GM12878 (cell line): ENCODE measurements at regions not wholly inside any gene's neighbourhood (a gene's known extent, or its start where the extent isn't known, plus 50 kb on each side); places are given as distances from the start of the nearest gene placed in this dataset.

ENCODE experiments used
- ATAC-seq: fragments of 200-7000 bp; cut with Tn5 transposase; 3 replicates; pipeline ENCODE4 v1.9.1; 2020; ENCODE audit warnings: mild to moderate bottlenecking, moderate library complexity
- BruUV-seq: library from RNA; stranded (reverse); fragments of 400-500 nt; replicated peaks from 2 replicates; lab custom pipeline; 2021; lab: Mats Ljungman, UMichigan
- CTCF ChIA-PET: fragments of 300-600 bp; sonication (Branson Sonifier 250); formaldehyde crosslinking; extraction: SDS; loops from one replicate; lab custom pipeline; 2021; ENCODE audit warnings: inconsistent platforms; lab: Yijun Ruan, JAX
- POLR2A ChIA-PET: fragments of 350-600 bp; formaldehyde crosslinking; extraction: SDS; loops from one replicate; lab custom pipeline; 2021; ENCODE audit warnings: inconsistent platforms; lab: Charles Lee
- RAD21 ChIA-PET: fragments of 300-600 bp; sonication (Branson Sonifier 250); formaldehyde crosslinking; loops from one replicate; lab custom pipeline; 2023; ENCODE audit warnings: antibody characterized with exemption; ENCODE audit not compliant: unreplicated experiment; lab: Charles Lee
- SMC1A ChIA-PET: fragments of 300-600 bp; sonication (Branson Sonifier 250); formaldehyde crosslinking; loops from one replicate; lab custom pipeline; 2023; ENCODE audit not compliant: unreplicated experiment, uncharacterized antibody; lab: Charles Lee
- DNase-seq: peaks from one replicate; pipeline ENCODE4 v3.0.0-alpha.2; 2011; ENCODE audit warnings: low read depth, low spot score
- FAIRE-seq: peaks from 3 replicates; lab custom pipeline; 2011; peaks lifted over from hg19 to GRCh38; lab: Jason Lieb, UNC
- H2AFZ ChIP-seq: 2 replicates; pipeline ENCODE4 v1.6.0; 2011; ENCODE audit warnings: low read depth, low read length, control low read depth; ENCODE audit not compliant: control insufficient read depth
- H3K27ac ChIP-seq: 2 replicates; pipeline ENCODE4 v1.5.1; 2011; ENCODE audit warnings: control low read depth; ENCODE audit not compliant: control insufficient read depth, insufficient read depth
- H3K27me3 ChIP-seq, 2 experiments: replicated peaks in 1 of 2; 2 replicates each; pipeline versions ENCODE4 v1.6.0 to v1.6.1; 2011; ENCODE audit warnings: low read length in 1 of 2; ENCODE audit not compliant: control insufficient read depth in 2 of 2, insufficient read depth in 2 of 2
- H3K36me3 ChIP-seq, 2 experiments: 2 replicates each; pipeline ENCODE4 v1.5.1; 2011; ENCODE audit warnings: low read length in 1 of 2; ENCODE audit not compliant: control insufficient read depth in 2 of 2, insufficient read depth in 2 of 2
- H3K4me1 ChIP-seq: 2 replicates; pipeline ENCODE4 v1.6.1; 2011; ENCODE audit warnings: mild to moderate bottlenecking, low read length, moderate library complexity, mixed read lengths; ENCODE audit not compliant: control insufficient read depth, insufficient read depth
- H3K4me2 ChIP-seq: 2 replicates; pipeline ENCODE4 v1.6.0; 2011; ENCODE audit warnings: control low read depth; ENCODE audit not compliant: control insufficient read depth, insufficient read depth
- H3K4me3 ChIP-seq: fragments of 200-600 bp; sonication (generic); 2 replicates; pipeline ENCODE4 v1.5.1; 2016
- H3K79me2 ChIP-seq: 2 replicates; pipeline ENCODE4 v1.6.0; 2011; ENCODE audit warnings: low read length; ENCODE audit not compliant: control insufficient read depth, insufficient read depth
- H3K9ac ChIP-seq: 2 replicates; pipeline ENCODE4 v1.8.0; 2011; ENCODE audit warnings: low read length, control low read depth, mixed read lengths; ENCODE audit not compliant: control insufficient read depth, insufficient read depth
- H3K9me3 ChIP-seq: replicated peaks from 3 replicates; pipeline ENCODE4 v1.5.1; 2011; ENCODE audit warnings: mild to moderate bottlenecking, low read length; ENCODE audit not compliant: control insufficient read depth, insufficient read depth
- H4K20me1 ChIP-seq: 2 replicates; pipeline ENCODE4 v1.6.0; 2011; ENCODE audit not compliant: control insufficient read depth, insufficient read depth
- BCL3 ChIP-seq: IDR thresholded peaks from 2 replicates; pipeline ENCODE4 v1.6.1; 2011; ENCODE audit warnings: borderline replicate concordance, low read depth, mild to moderate bottlenecking, moderate library complexity, low read length; ENCODE audit not compliant: insufficient read depth, poor library complexity, severe bottlenecking
- CUX1 ChIP-seq: IDR thresholded peaks from 2 replicates; pipeline ENCODE4 v1.6.1; 2012; ENCODE audit warnings: improper control_type of control experiment, low read depth, low read length; ENCODE audit not compliant: insufficient replicate concordance
- IKZF1 ChIP-seq: fragments of 450-650 bp; conservative IDR thresholded peaks from 2 replicates; pipeline ENCODE4 v1.6.1; 2017; ENCODE audit warnings: antibody characterized with exemption, mild to moderate bottlenecking
- NKRF ChIP-seq: fragments of 450-650 bp; conservative IDR thresholded peaks from 2 replicates; pipeline ENCODE4 v1.6.1; 2017; ENCODE audit warnings: mild to moderate bottlenecking, moderate library complexity
- NR2C1 ChIP-seq: fragments of 450-650 bp; IDR thresholded peaks from 2 replicates; pipeline ENCODE4 v1.6.1; 2017; ENCODE audit warnings: antibody characterized with exemption, mild to moderate bottlenecking, moderate library complexity
- PBX3 ChIP-seq: IDR thresholded peaks from 2 replicates; pipeline ENCODE4 v1.6.1; 2011; ENCODE audit warnings: mild to moderate bottlenecking, low read depth, low read length, moderate library complexity; ENCODE audit not compliant: insufficient replicate concordance
- SIN3A ChIP-seq: IDR thresholded peaks from 2 replicates; pipeline ENCODE4 v1.6.1; 2012; ENCODE audit warnings: low read depth, low read length, improper control_type of control experiment
- TCF3 ChIP-seq: IDR thresholded peaks from 2 replicates; pipeline ENCODE4 v1.6.1; 2012; ENCODE audit warnings: low read depth, mild to moderate bottlenecking, low read length, borderline replicate concordance; ENCODE audit not compliant: insufficient read depth
- WRNIP1 ChIP-seq: IDR thresholded peaks from 2 replicates; pipeline ENCODE4 v1.6.1; 2011; ENCODE audit warnings: low read depth, low read length, improper control_type of control experiment, borderline replicate concordance
- WGBS: methylation state at CpG from one replicate; pipeline ENCODE4 v1.1.6; 2016; ENCODE audit warnings: low lambda C conversion rate; ENCODE audit not compliant: insufficient replicate concordance, insufficient coverage; ENCODE audit errors: missing lambda C conversion rate; 5-methylcytosine and 5-hydroxymethylcytosine counted together
- in situ Hi-C: fragments of 300-500 bp; cut with MboI; formaldehyde crosslinking; loops from 9 replicates; pipeline ENCODE4 v1.14.3; 2018; ENCODE audit warnings: mixed read lengths
- intact Hi-C: fragments of 100-400 bp; cut with micrococcal nuclease; formaldehyde crosslinking; loops from one replicate; pipeline ENCODE4 v1.14.2; 2022; ENCODE audit not compliant: unreplicated experiment

- TF ChIP-seq TCF3 (no peak), IKZF1 (no peak), SIN3A (no peak)
Observed at GRCh38 chr15:62378772-62379498, 213.8 kb upstream of the C2CD4B start (continued).

GRCh38 chr15:62380011-62380410 is 214.9 kb upstream of the C2CD4B start:
- H3K27me3 ChIP-seq = no peaks in the 10 kb centered on the region
- RAD21 ChIA-PET = no interaction called here
- no peak for DNase-seq
- in situ Hi-C loops (no loop called here), intact Hi-C loops (no loop called here)
- no peaks in the 10 kb centered on the region for H3K36me3 ChIP-seq
- no peaks in the 10 kb centered on the region for H4K20me1 ChIP-seq
- no peak overlapping the region for H3K27ac ChIP-seq
- H3K9ac ChIP-seq = no peak overlapping the region
- WGBS = 43% methylated on average over 4 of the region's 4 CpGs
- no peaks in the 10 kb centered on the region for H3K4me1 ChIP-seq
- ATAC-seq = no peak
- no peak overlapping the region for H3K4me2 ChIP-seq
- no peak overlapping the region for H2AFZ ChIP-seq
- SMC1A ChIA-PET = no interaction called here
- no peaks in the 10 kb centered on the region for H3K9me3 ChIP-seq
- POLR2A ChIA-PET = no interaction called here
- no peaks in the 10 kb centered on the region for H3K79me2 ChIP-seq
- CTCF ChIA-PET = no interaction called here
- BruUV-seq = no TSS peak
- FAIRE-seq = no peak
- no peak overlapping the region for H3K4me3 ChIP-seq
- TF ChIP-seq CUX1 (no peak), PBX3 (no peak), WRNIP1 (no peak), NR2C1 (no peak), BCL3 (no peak), NKRF (no peak)
